M059J (cell line): ENCODE measurements at regions not wholly inside any gene's neighbourhood (a gene's known extent, or its start where the extent isn't known, plus 50 kb on each side); places are given as distances from the start of the nearest gene placed in this dataset.

ENCODE experiments used
- DNase-seq: peaks from one replicate; pipeline ENCODE4 v3.0.0-alpha.2; 2012; ENCODE audit warnings: low read depth

DNA sequence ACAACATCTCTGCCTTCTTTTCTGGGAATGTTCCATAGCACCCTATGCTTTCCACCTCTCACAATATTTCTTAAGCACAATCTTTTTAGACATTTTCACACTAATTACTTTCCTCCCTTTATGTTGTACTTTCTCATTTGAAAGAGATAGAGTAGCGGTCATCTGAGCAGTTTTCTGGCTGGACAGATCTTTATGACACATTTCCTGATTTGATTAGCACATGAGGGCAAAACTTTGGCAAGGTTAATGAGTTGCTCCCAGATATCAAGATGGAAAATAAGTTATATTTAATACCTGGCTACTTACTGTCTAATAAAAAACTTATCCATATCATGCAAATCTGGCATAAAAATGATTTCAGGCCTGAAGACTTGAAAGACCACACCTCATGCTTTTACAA lies 723.9 kb downstream of the SOCS6 start:
- DNase-seq, result no peak

DNA sequence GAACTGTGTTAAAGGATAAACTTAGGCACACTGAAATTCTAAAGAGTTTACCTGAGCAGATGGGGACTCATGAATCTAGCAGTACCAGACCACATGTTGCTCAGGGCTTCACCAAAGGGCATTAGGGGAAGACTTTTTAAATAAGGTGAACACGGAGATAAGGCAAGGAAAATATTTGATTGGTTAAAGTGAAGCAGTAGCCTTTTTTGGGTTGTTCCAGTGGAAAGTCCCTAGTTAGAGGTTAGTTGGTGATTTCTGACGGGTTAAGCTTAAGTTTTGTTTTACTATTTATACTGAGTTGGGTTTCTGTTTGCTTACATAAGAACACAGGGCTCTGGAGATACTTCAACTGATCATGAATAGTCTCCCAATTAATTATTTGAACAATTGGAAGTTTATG lies 722.5 kb downstream of the SOCS6 start:
- no peak for DNase-seq

DNA sequence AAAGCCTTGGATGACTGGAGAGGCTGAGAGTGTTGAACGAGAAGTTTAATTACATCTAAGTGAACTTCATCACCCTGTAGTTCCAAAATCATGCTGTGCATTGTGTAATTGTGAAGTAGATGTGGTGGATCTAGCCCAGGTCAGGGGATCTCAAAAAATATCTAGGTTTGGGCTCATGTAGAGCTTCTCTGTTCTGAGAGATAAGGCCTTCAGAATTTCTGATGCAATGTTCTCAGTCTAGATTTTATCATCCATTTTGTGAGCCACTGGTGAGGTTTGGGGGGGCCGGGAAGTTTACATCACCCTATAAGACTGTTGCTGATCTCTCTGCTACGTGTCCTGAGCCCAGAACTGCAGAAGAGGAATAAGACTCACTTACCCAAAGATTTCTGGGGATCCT lies 719.4 kb downstream of the SOCS6 start:
- DNase-seq, result no peak

DNA sequence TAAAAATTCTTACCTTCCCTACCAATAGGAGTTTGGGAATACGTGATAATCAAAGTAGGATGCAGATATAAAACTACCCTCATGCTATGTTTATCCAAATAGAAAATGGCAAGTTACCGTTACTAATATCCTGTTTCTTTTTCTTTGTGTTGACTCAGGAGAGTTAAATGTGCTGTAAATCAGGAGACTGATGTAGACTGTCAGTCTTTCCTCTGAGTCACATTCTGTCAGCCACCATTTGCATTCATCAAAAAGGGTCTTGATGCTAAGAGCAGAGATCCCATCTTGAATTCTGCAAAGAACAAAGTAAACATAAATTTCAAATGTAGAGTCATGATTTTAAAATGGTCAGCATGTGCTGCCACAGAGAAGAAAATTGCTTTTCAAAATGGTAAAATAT lies 712.8 kb downstream of the SOCS6 start:
- DNase-seq, result peak; percentile 16

DNA sequence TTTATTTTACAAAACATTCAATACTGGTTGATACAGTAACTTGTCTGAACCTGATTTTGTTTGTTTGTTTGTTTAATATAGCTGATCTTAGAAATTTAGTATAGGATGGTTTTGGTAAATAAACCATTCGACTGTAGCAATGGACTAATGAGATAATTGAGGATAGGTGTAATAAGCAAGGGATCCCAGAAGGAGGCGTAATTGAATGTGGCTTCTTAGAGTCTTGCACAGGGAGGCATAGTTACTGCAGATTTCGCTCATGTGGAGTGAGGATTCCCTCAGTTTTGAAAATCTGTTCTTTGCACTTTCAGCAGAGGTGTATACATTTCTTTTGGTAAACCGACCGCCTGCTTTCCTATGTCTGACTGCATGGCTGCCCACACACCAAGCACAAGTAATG lies 709.6 kb downstream of the SOCS6 start:
- peak; percentile 18 for DNase-seq

DNA sequence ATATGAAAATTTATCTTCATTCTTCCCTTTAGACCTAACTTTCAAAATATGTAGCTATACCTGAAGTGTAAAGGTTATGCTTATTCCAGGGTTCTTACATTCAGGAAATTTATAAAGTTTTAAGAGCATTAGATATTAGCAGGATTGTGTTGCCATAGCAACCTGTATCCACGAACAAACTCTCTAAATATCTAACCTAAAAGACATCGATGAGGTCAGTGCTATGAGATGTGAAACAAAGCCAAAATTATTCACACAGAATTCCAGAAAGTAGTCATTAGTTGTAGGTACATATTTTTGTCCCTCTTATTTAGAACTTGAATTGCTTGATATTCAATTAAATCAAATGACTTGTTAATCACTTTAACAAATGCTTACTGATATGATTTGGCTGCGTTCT lies 705.3 kb downstream of the SOCS6 start:
- no peak for DNase-seq

DNA sequence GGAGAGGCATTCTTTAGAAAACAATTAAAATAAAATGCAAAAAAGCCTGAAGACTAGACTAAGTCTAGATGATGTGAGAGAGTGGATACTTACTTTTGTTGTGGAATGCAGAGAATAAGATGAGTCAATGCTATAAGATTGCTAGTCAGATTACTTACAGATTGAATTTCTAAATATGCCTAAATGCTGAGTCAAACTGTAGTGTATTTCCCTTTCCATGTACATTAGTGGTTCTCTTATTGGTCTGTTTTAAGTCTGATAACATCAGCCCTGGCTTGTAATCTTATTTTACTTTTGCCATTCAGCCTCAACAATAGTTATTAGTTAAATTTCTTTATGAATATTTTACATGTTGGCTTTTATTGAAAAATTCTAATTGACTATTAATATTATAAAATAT lies 702.7 kb downstream of the SOCS6 start:
- peak; percentile 4 for DNase-seq

DNA sequence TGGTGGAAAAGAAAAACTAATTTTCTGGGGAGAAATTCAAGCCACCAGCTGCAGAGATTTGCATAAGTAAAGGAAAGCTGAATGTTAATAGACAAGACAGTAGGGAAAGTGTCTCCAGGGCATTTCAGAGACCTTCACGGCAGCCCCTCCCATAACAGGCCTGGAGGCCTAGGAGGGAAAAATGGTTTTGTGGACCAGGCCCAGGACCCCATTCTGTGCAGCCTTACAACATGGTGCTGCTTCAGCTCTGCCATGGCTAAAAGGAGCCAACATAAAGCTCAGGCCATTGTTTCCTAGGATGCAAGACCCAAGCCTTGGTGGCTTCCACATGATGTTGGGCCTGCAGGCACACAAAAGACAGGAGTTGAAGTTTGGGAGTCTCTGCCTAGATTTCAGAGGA lies 697.1 kb downstream of the SOCS6 start:
- DNase-seq, result no peak

DNA sequence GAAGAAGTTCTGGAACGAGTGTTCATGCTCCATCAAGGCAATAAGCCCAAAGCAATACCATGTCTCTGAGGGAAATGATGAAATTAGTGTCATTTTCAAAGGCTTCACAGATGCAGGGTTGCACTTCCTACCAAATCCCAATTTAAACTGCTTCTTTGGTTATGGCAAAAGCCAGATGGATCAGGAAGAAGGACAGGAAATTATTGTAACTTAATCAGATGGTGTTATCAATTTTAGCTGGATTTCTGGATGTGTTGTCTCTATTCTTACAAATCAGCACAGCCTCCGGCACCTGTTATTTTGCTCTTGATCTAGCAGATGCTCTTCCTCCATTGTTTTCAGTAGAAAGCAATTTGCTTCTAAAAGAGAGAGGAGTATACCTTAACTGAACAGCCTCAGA lies 693.4 kb downstream of the SOCS6 start:
- DNase-seq, result no peak

DNA sequence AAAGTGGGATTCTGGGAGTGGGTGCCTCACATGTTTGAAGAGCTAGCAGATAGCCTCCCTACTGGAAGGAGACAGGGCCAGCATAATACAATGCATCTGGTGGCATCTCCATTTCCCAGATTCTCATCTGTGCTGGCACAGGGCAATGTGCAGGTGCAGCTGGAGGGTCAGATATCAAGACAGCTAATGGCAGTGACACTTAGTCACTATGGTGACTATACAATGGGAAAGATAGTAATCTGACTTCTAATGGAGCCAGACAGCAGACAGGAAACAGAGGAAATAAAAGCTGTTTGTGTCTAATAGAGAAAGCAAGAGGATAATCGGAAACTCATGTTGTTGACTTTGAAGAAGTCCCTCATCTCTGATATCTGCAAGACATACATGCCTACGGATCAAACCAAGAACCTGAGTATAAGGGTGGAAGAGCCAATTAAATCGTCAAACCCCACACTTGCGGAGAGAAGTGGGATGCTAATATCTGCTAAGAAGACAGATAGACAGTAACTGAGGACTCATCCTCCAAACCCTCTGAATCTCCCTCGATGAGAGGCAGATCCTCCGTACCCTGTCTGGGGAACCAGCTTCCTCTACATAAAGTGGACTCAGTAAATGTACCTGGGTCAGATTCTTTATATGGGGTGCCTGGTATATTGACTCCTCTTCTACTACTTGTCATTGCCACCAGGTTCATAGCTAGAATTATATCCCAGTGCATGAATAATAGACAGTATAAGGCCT lies 692.7 kb downstream of the SOCS6 start:
- DNase-seq, result no peak

DNA sequence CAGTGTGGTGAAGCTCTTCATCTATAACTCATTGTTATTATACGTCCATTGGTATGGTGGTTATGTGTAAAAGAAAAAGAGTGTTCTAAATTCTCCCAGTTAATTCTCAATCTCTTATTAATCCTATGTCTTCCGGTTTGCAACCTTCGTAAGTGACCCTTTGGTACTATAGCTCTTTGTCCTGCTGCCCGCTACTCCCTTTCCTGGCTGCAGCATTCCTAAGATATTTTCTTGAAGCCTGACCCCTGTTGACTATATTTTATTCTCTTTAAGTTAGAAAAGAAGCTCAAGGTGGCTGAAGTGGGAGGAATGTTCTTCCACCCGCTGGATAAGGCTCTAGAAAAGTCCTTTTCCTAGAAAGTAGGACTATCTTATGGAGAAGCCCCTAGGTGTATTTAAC lies 684.8 kb downstream of the SOCS6 start:
- DNase-seq, result no peak

DNA sequence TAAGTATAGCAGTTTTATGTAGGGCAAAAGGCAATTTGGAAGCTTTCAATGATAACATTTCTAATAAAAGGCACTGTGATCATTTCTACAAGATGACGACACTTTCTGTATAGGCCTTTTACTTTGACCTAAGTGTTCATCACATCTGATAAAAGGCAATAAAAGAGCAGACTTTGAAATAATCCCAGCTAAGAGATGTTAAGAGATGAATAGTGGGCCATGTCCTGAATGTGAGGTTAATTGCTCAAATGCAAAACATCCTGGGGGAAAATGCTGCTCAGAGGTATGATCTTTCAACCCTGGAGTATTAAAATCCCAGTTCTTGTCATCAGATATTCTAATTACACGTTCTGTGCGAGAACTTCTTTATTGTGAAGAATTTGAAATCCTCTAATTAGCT lies 677.6 kb downstream of the SOCS6 start:
- DNase-seq, result no peak

DNA sequence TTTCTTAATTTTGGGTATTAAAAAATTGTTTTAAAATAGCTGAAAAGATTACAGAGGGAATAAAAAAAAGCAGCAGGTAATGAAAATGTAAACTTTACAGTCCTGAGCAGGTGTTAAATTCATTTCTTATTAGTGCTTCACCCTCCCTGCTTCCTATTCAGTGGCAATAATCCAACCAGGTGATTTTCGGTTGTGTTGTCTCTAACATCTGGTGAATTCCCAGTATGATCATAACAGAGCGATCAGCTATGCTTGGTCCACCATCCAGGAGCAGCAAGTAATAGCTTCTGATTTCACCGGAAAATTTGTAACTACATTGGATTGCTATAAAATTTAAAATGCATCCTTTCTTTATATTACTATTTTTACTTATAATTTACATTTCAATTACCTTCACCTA lies 673.1 kb downstream of the SOCS6 start:
- no peak for DNase-seq

DNA sequence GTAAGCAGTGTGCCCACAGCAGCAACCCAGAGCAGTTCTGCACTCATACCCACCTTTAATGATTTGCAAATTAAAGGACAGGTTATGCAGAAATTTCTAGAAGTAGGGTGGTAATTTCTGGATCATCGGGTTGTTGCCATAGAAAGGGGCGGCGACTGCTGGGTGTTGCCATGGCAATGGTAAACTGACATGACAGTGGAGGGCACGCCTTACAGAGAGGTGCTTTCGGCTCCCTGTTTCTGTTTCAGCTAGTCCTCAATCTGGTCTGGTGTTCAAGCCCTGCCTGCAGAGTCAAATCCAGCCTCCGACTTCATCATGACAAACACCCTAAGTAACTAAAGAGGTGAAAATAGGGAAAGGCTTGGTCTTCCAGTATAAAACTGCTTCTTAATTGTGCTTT lies 667.7 kb downstream of the SOCS6 start:
- DNase-seq, result no peak

DNA sequence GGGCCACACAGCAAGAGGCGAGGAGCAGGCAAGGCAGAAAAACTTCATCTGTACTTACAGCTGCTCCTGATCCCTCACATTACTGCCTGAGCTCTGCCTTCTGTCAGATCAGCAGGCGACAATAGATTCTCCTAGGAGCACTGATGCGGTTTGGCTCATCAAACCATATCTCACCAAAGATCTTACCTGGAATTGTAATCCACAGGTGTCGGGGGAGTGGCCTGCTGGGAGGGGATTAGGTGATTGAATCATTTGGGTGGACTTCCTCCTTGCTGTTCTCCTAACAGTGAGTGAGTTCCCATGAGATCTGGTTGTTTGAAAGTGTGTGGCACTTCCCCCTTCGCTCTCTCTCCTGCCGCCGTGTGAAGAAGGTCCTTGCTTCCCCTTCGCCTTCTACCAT lies 647.3 kb downstream of the SOCS6 start:
- no peak for DNase-seq

DNA sequence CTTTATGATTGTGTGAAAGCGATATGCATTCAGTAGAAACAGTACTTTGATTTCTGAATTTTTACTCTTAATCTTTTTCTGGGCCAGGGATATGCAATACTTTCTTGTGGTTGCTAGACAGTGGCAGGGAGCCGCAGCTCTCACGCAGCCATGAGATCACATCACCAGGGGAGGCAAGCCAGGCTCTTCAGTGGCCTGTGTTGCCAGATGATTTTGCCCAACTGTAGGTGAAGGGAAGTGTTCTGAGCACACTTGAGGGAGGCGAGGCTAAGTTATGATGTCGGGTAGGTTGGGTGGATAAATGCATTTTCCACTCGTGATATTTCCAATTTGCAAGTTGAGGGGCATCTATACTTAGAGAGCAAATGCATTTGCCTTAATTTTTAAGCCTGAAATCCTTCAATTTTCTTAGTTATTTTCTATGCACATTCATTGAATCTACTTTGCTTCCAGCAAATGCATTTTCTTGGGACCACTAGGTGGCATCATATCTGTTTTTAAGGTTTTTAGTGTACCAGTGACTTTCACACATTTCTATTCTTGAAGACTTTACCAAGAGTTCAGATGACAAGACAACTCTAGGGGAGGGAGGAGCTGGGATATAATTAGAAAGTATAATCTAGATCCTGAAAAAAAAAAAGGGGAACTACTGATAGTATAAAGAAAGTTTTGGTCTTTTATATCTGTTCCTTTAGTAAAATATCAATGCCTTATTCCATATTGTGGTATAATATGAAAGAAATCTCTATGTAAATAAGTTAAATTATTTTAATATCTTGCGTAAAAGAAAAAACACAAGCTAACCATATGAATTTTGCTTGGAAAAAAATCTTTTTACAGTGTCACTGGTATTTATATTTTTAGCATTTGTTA lies 643.3 kb downstream of the SOCS6 start:
- DNase-seq, result peak; percentile 12

DNA sequence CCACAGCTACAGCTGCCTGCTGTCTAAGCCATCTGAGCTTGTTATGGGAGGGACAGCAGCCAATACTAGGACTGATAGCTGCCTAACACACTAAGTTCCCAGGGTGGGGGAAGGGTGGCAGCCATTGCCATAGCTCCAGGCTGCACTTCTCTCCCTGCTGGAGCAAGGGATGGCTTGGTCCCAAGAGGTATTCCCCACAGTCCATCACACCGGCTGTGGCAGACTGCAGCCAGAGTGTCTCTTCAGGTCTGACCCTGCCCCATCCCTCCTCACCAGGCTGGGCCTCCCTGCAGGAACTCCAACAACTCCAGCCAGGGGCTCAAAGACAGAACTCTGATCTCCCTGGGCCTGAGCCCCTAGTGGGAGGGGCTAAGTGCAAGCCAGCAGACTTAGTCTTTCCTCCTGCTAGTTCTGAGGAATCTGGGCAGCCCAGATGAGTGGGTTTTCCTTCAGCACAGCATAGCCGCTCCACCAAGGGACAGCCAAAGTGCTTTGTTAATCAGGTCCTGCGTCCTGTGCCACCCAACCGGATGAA lies 632.1 kb downstream of the SOCS6 start:
- DNase-seq, result no peak

DNA sequence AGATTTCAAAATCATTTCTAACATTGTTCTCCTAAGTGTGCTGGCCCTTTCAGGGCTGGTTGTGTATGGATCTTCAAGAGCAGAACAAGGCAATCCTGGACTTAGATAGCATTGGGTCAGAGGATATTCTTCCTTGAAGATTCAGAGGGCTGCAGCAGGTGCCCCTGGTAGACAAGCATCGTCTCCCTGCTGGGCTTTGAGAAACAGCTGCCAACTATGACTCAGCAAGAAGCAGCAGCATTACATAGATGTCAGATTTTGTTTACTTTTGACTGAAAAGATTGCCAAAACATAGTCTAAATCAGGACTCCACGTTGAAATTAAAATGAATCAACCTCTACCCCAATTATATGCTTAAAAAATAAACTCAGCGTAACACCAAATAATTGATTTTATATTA lies 618.8 kb downstream of the SOCS6 start:
- DNase-seq, result no peak

DNA sequence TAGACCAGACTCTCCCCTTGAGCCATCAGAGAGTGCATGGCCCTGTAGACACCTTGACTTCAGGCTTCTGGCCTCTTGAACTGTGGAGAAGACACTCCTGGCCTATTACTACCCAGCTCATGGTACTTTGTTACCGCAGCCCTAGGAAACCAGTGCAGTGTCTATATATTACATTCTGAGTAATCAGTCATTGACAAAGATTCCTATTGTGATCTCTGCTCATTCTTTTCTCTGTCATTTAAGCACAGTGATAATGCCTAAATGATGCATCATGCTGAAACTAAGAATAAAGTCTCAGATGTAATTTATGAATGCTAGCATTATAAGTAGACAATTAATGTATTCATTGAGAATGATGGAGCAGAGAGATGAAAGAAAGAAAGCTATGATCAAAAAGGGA lies 603.5 kb downstream of the SOCS6 start:
- no peak for DNase-seq

DNA sequence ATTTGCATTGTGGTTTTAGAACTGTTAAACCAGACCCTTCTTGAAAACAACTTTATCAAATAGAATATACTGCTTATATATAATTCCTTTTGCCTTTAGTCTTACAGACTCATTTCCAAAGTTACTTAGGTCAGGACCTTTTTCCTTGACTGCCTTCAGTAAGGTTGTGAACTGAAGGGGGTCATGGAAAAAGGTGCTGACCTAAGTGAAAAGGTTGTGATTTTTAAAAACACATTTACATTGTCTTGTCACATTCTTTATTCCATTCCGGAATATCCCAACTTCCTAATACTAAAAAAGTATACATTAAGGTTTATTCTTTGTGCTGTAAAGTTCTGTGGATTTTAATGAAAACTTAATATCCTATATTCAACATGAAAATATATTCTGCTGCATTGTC lies 581.4 kb downstream of the SOCS6 start:
- DNase-seq, result no peak

DNA sequence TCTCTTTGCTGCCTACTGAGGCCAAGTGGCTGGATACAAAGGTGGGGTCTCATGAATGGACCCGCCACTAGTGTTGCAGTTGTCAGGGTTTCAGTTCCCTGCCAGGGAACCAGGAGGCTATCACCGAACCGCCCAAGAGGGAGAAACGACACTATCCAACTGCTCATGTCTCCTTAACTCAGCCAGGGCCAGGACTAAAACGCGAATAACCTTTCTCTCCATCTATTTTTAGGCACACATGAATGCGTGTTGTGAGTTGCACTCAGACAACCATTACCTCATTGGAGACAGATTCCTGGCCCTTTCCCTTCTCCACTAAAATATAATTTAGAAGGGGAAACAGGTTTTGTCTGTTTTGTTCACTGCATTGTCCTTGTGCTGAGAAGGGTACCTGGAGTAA lies 559.5 kb downstream of the SOCS6 start:
- DNase-seq, result no peak

DNA sequence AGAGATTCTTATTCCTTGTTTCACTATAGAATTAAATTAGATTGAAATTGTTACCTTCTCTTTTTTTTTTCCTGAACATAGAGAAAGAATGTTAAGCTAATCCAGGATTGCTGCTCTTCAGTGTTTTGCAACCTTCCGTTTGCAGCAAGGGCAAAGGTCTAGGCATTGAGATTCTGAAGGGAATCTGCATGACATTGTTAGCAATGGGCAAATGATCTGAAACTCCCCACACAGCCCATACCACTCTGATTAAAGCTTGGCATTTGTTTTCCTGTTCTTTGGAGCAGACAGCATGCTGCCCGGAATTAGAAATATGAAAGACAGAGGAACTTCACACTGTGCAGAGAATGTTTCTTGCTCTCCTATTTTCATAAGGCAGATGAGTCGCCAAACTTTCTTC lies 551.8 kb downstream of the SOCS6 start:
- no peak for DNase-seq

DNA sequence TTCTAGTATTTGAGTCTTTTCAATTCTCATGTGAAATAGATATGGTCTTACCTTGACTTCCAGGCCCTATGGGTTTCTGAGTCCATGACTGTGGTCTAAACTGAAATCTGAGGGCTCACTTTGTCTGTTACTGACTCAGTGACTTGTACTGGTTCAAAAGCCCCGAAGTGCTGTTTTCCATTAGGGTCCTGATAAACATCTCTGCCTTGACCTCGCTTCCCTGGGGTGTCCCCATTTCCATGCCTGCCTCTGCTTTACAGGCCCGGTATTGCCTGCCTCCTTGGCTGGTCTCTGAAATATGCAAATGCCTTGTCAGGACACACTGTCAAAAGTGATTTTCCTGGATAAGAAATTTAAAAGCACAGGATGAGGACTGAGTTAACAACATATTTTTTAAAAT lies 538.8 kb downstream of the SOCS6 start:
- DNase-seq, result no peak
